ENCODE measurements at regions not wholly inside any gene's neighbourhood (a gene's known extent, or its start where the extent isn't known, plus 50 kb on each side); places are given as distances from the start of the nearest gene placed in this dataset.

DNA sequence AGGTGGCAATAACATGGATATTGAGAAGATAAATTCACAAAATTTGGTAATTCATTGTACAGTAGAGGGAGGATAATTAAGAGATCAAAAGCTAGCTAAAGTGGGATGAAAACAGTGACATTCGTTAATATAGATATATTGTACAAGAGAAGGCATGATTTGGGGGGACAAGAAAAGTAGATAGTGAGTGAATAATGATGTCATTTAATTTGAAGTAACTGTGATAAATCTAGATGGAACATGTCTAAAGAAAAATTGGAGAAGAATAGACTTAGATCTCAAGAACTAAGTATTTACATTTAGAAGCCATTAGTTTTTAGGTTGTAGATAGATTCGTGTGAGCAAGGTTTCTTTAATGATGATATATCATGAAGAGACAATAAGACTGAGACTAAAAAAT lies 594.0 kb upstream of the RGS18 start:
- TF ChIP-seq CTCF (IDR thresholded peaks at IDR 0.05; ENCODE audit: borderline replicate concordance, extremely low read depth, low read length, poor library complexity, severe bottlenecking) (no peak), EZH2 (IDR thresholded peaks at IDR 0.05; ENCODE audit: borderline replicate concordance, low read depth, low read length, severe bottlenecking) (no peak)
